ENCODE measurements at regions not wholly inside any gene's neighbourhood (a gene's known extent, or its start where the extent isn't known, plus 50 kb on each side); places are given as distances from the start of the nearest gene placed in this dataset.

GRCh38 chr6:50585441-50586330, 127.6 kb upstream of the TFAP2D start:
- no peaks in the 10 kb centered on the region for H3K36me3 ChIP-seq (ENCODE audit: control insufficient read depth, insufficient read depth, low read length)
- TF ChIP-seq CTCF (IDR thresholded peaks at IDR 0.05; ENCODE audit: insufficient read depth, low read length, poor library complexity, severe bottlenecking): no peak
- no peaks in the 10 kb centered on the region for H3K27me3 ChIP-seq (replicated peaks; ENCODE audit: control insufficient read depth, insufficient read depth, low read length)
- no peak for DNase-seq (ENCODE audit: extremely low read depth, insufficient read length)
- H3K4me3 ChIP-seq (replicated peaks; ENCODE audit: low read depth, low read length): no peak overlapping the region

- DNase-seq (ENCODE audit: extremely low read depth, insufficient read length): no peak
- TF ChIP-seq CTCF (IDR thresholded peaks at IDR 0.05; ENCODE audit: insufficient read depth, low read length, poor library complexity, severe bottlenecking): no peak
- H3K4me3 ChIP-seq (replicated peaks; ENCODE audit: low read depth, low read length): no peak overlapping the region
- no peaks in the 10 kb centered on the region for H3K27me3 ChIP-seq (replicated peaks; ENCODE audit: control insufficient read depth, insufficient read depth, low read length)
- H3K36me3 ChIP-seq (ENCODE audit: control insufficient read depth, insufficient read depth, low read length): no peaks in the 10 kb centered on the region
Observed at GRCh38 chr6:50586331-50586675, 127.0 kb upstream of the TFAP2D start.

GRCh38 chr6:50589751-50590470, 123.4 kb upstream of the TFAP2D start:
- no peak for TF ChIP-seq CTCF (IDR thresholded peaks at IDR 0.05; ENCODE audit: insufficient read depth, low read length, poor library complexity, severe bottlenecking)
- Histone ChIP-seq H3K36me3 (ENCODE audit: control insufficient read depth, insufficient read depth, low read length) (no peaks in the 10 kb centered on the region), H3K27me3 (replicated peaks; ENCODE audit: control insufficient read depth, insufficient read depth, low read length) (no peaks in the 10 kb centered on the region), H3K4me3 (replicated peaks; ENCODE audit: low read depth, low read length) (no peak overlapping the region)
- DNase-seq (ENCODE audit: extremely low read depth, insufficient read length): no peak

GRCh38 chr6:50591135-50591534, 122.2 kb upstream of the TFAP2D start:
- DNase-seq (ENCODE audit: extremely low read depth, insufficient read length): no peak
- no peak for TF ChIP-seq CTCF (IDR thresholded peaks at IDR 0.05; ENCODE audit: insufficient read depth, low read length, poor library complexity, severe bottlenecking)
- Histone ChIP-seq H3K36me3 (ENCODE audit: control insufficient read depth, insufficient read depth, low read length) (no peaks in the 10 kb centered on the region), H3K4me3 (replicated peaks; ENCODE audit: low read depth, low read length) (no peak overlapping the region), H3K27me3 (replicated peaks; ENCODE audit: control insufficient read depth, insufficient read depth, low read length) (no peaks in the 10 kb centered on the region)

- no peak overlapping the region for H3K4me3 ChIP-seq (replicated peaks; ENCODE audit: low read depth, low read length)
- H3K36me3 ChIP-seq (ENCODE audit: control insufficient read depth, insufficient read depth, low read length): no peaks in the 10 kb centered on the region
- no peak for TF ChIP-seq CTCF (IDR thresholded peaks at IDR 0.05; ENCODE audit: insufficient read depth, low read length, poor library complexity, severe bottlenecking)
- H3K27me3 ChIP-seq (replicated peaks; ENCODE audit: control insufficient read depth, insufficient read depth, low read length): no peaks in the 10 kb centered on the region
- no peak for DNase-seq (ENCODE audit: extremely low read depth, insufficient read length)
Observed at GRCh38 chr6:50600280-50600679, 113.0 kb upstream of the TFAP2D start.

All from GM06990 (cell line).